HepG2 (cell line): ENCODE measurements at regions not wholly inside any gene's neighbourhood (a gene's known extent, or its start where the extent isn't known, plus 50 kb on each side); places are given as distances from the start of the nearest gene placed in this dataset.

ENCODE experiments used
- ATAC-seq: fragments of 200-7000 bp; cut with Tn5 transposase; 3 replicates; pipeline ENCODE4 v1.9.1; 2020; ENCODE audit warnings: mild to moderate bottlenecking, moderate library complexity
- BruUV-seq: library from RNA; stranded (reverse); fragments of 400-500 nt; replicated peaks from 2 replicates; lab custom pipeline; 2021; lab: Mats Ljungman, UMichigan
- CTCF ChIA-PET: fragments of 300-600 bp; formaldehyde crosslinking; extraction: SDS; loops from one replicate; lab custom pipeline; 2021; ENCODE audit warnings: low total read pairs, inconsistent platforms, low intra/inter-chr PET ratio; lab: Yijun Ruan, JAX
- POLR2A ChIA-PET: fragments of 350-600 bp; sonication (Branson Sonifier 250); formaldehyde crosslinking; loops from one replicate; lab custom pipeline; 2020; ENCODE audit warnings: antibody characterized with exemption, inconsistent platforms; lab: Yijun Ruan, JAX
- DNase-seq: peaks from one replicate; pipeline ENCODE4 v3.0.0-alpha.2; 2015; ENCODE audit warnings: low spot score
- FAIRE-seq: peaks from 3 replicates; lab custom pipeline; 2011; peaks lifted over from hg19 to GRCh38; lab: Jason Lieb, UNC
- H2AFZ ChIP-seq: one replicate; pipeline ENCODE4 v1.6.1; 2011; ENCODE audit warnings: low read length, inconsistent platforms
- H3K27ac ChIP-seq: fragments of 300-600 bp; 3 replicates; pipeline ENCODE4 v1.8.0; 2011; ENCODE audit warnings: mixed run types, mild to moderate bottlenecking, mixed read lengths, low read length, inconsistent platforms; ENCODE audit not compliant: insufficient read depth; ENCODE audit errors: extremely low read length
- H3K27me3 ChIP-seq, 2 experiments: fragments of 200-600 bp in 1 of 2; 2 replicates in 1 of 2; 3 replicates in 1 of 2; pipeline versions ENCODE4 v1.6.0 to v1.8.0; 2011; ENCODE audit warnings: low read length in 2 of 2, mild to moderate bottlenecking in 2 of 2, moderate library complexity in 2 of 2, inconsistent platforms in 1 of 2; ENCODE audit not compliant: insufficient read depth in 2 of 2, control insufficient read depth in 1 of 2
- H3K36me3 ChIP-seq, 2 experiments: fragments of 200-600 bp in 1 of 2; replicated peaks in 1 of 2; 2 replicates in 1 of 2; 3 replicates in 1 of 2; pipeline versions ENCODE4 v1.5.1 to v1.8.0; 2011; ENCODE audit warnings: low read length in 2 of 2, inconsistent platforms in 1 of 2; ENCODE audit not compliant: insufficient read depth in 2 of 2, control insufficient read depth in 1 of 2
- H3K4me1 ChIP-seq: 2 replicates; pipeline ENCODE4 v1.5.1; 2012; ENCODE audit warnings: low read length, inconsistent platforms; ENCODE audit not compliant: insufficient read depth
- H3K4me2 ChIP-seq: 2 replicates; pipeline ENCODE4 v1.6.0; 2011; ENCODE audit warnings: low read depth, low read length, inconsistent platforms
- H3K4me3 ChIP-seq, 3 experiments: fragments of 200-600 bp in 1 of 3; sonication (generic), shearing (Covaris generic) in 1 of 3; replicated peaks in 1 of 3; 2 replicates each; pipeline ENCODE4 v1.5.1; 2011 to 2016; ENCODE audit warnings: low read length in 3 of 3, inconsistent platforms in 2 of 3, low read depth in 2 of 3, mild to moderate bottlenecking in 2 of 3, control low read depth in 1 of 3, mixed read lengths in 1 of 3; ENCODE audit not compliant: insufficient read depth in 1 of 3
- H3K79me2 ChIP-seq: one replicate; pipeline ENCODE4 v1.6.1; 2011; ENCODE audit warnings: low read length, inconsistent platforms; ENCODE audit not compliant: insufficient read depth
- H3K9ac ChIP-seq: 2 replicates; pipeline ENCODE4 v1.6.0; 2011; ENCODE audit warnings: mild to moderate bottlenecking, low read depth, low read length, inconsistent platforms; ENCODE audit not compliant: insufficient read depth
- H3K9me3 ChIP-seq: 2 replicates; pipeline ENCODE4 v1.5.1; 2012; ENCODE audit warnings: mild to moderate bottlenecking, low read length
- H4K20me1 ChIP-seq: 2 replicates; pipeline ENCODE4 v1.6.0; 2011; ENCODE audit warnings: inconsistent platforms, mild to moderate bottlenecking, low read length, moderate library complexity; ENCODE audit not compliant: insufficient read depth
- CBFB ChIP-seq: sonication (generic); formaldehyde crosslinking; IDR thresholded peaks from 2 replicates; pipeline ENCODE4 v1.4.0; 2020; ENCODE audit warnings: missing genetic modification reagents
- KDM6A ChIP-seq: IDR thresholded peaks from 2 replicates; pipeline ENCODE4 v1.6.1; 2016; ENCODE audit warnings: low read depth
- ONECUT2 ChIP-seq: sonication (generic); formaldehyde crosslinking; IDR thresholded peaks from 2 replicates; pipeline ENCODE4 v1.4.0; 2020; ENCODE audit warnings: missing genetic modification reagents
- PHF21A ChIP-seq: sonication (generic); formaldehyde crosslinking; IDR thresholded peaks from 2 replicates; pipeline ENCODE4 v1.5.0; 2020; ENCODE audit warnings: mild to moderate bottlenecking, missing genetic modification reagents
- RELA ChIP-seq: sonication (generic); formaldehyde crosslinking; IDR thresholded peaks from 2 replicates; pipeline ENCODE4 v1.4.0; 2020; ENCODE audit warnings: missing genetic modification reagents
- RFX3 ChIP-seq: IDR thresholded peaks from 2 replicates; pipeline ENCODE4 v1.6.1; 2016; ENCODE audit warnings: missing biosample characterization, missing genetic modification reagents
- SIN3A ChIP-seq: IDR thresholded peaks from 2 replicates; pipeline ENCODE4 v1.6.1; 2011; ENCODE audit warnings: low read depth, mild to moderate bottlenecking, control low read depth, low read length, borderline replicate concordance
- TRIM24 ChIP-seq: sonication (generic); formaldehyde crosslinking; IDR thresholded peaks from 2 replicates; pipeline ENCODE4 v1.8.0; 2022; ENCODE audit warnings: mild to moderate bottlenecking, missing genetic modification reagents
- ZNF441 ChIP-seq: sonication (generic); formaldehyde crosslinking; IDR thresholded peaks from 2 replicates; pipeline ENCODE4 v1.7.0; 2021; ENCODE audit warnings: missing genetic modification reagents, borderline replicate concordance
- ZNF644 ChIP-seq: IDR thresholded peaks from 2 replicates; pipeline ENCODE4 v1.6.1; 2016; ENCODE audit warnings: low read depth
- WGBS: methylation state at CpG from one replicate; pipeline ENCODE4 v1.1.6; 2017; ENCODE audit warnings: low lambda C conversion rate; 5-methylcytosine and 5-hydroxymethylcytosine counted together
- in situ Hi-C: cut with HindIII; loops from 2 replicates; pipeline ENCODE4 v1.10.0; 2017; ENCODE audit warnings: low pct_unique_long_range_greater_than_20kb; ENCODE audit not compliant: extremely low pct_ligation_motif_present
- intact Hi-C: fragments of 100-400 bp; cut with micrococcal nuclease; formaldehyde crosslinking; loops from one replicate; pipeline ENCODE4 v1.10.0; 2022; ENCODE audit not compliant: unreplicated experiment
- TF ChIP-seq, protein P1 (sequence below): sonication (generic); formaldehyde crosslinking; conservative IDR thresholded peaks from 2 replicates; pipeline ENCODE4 v1.8.0; 2022; ENCODE audit warnings: missing genetic modification reagents
- TF ChIP-seq, protein P2 (sequence below): sonication (generic); formaldehyde crosslinking; IDR thresholded peaks from 2 replicates; pipeline ENCODE4 v1.4.0; 2020; ENCODE audit warnings: missing genetic modification reagents, borderline replicate concordance
- TF ChIP-seq, protein P3 (sequence below): IDR thresholded peaks from 2 replicates; pipeline ENCODE4 v1.6.1; 2016; ENCODE audit warnings: control low read depth

DNA sequence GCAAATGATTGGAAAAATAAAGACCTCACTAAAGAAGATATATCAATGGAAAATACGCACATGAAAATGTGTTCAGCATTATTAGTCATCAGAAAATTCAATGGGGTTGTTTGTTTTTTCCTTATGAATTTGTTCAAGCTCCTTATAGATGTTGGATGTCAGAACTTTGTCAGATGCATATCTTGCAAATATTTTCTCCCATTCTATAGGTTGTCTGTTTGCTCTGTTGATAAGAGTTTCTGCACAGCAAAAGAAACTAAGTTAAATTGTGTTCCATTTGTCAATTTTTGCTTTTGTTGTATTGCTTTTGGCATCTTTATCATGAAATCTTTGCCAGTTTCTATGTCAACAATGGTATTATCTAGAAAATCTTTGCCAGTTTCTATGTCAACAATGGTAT, 633.9 kb upstream of the CHORDC1 start (continued):
- TF ChIP-seq SIN3A (no peak), KDM6A (CRISPR knock-in tag) (no peak), ONECUT2 (CRISPR knock-in tag) (no peak), ZNF644 (no peak)
- TF ChIP-seq, protein P1, sequence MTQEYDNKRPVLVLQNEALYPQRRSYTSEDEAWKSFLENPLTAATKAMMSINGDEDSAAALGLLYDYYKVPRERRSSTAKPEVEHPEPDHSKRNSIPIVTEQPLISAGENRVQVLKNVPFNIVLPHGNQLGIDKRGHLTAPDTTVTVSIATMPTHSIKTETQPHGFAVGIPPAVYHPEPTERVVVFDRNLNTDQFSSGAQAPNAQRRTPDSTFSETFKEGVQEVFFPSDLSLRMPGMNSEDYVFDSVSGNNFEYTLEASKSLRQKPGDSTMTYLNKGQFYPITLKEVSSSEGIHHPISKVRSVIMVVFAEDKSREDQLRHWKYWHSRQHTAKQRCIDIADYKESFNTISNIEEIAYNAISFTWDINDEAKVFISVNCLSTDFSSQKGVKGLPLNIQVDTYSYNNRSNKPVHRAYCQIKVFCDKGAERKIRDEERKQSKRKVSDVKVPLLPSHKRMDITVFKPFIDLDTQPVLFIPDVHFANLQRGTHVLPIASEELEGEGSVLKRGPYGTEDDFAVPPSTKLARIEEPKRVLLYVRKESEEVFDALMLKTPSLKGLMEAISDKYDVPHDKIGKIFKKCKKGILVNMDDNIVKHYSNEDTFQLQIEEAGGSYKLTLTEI (CRISPR knock-in tag): no peak
- TF ChIP-seq, protein P2, sequence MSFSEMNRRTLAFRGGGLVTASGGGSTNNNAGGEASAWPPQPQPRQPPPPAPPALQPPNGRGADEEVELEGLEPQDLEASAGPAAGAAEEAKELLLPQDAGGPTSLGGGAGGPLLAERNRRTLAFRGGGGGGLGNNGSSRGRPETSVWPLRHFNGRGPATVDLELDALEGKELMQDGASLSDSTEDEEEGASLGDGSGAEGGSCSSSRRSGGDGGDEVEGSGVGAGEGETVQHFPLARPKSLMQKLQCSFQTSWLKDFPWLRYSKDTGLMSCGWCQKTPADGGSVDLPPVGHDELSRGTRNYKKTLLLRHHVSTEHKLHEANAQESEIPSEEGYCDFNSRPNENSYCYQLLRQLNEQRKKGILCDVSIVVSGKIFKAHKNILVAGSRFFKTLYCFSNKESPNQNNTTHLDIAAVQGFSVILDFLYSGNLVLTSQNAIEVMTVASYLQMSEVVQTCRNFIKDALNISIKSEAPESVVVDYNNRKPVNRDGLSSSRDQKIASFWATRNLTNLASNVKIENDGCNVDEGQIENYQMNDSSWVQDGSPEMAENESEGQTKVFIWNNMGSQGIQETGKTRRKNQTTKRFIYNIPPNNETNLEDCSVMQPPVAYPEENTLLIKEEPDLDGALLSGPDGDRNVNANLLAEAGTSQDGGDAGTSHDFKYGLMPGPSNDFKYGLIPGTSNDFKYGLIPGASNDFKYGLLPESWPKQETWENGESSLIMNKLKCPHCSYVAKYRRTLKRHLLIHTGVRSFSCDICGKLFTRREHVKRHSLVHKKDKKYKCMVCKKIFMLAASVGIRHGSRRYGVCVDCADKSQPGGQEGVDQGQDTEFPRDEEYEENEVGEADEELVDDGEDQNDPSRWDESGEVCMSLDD (CRISPR knock-in tag): no peak

DNA sequence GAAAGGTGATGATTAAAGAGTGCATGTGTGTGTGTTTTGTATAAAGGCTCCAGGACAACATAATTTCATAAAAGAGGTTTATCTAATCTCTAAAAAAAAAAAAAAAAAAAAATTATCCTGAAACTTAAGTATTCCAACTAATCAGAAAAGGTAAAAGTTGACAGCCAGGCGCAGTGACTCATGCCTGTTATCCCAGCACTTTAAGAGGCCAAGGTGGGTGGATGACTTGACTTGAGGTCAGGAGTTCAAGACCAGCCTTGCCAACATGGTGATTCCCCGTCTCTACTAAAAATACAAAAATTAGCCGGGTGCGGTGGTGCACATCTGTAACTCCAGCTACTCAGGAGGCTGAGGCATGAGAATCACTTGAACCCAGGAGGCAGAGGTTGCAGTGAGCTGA, 632.7 kb upstream of the CHORDC1 start:
- in situ Hi-C loops: no loop called here
- TF ChIP-seq TRIM24 (CRISPR knock-in tag) (no peak), CBFB (no peak), RFX3 (CRISPR knock-in tag) (no peak), RELA (CRISPR knock-in tag) (no peak), PHF21A (CRISPR knock-in tag) (no peak), ZNF441 (CRISPR knock-in tag) (no peak)
- TF ChIP-seq, protein P3, sequence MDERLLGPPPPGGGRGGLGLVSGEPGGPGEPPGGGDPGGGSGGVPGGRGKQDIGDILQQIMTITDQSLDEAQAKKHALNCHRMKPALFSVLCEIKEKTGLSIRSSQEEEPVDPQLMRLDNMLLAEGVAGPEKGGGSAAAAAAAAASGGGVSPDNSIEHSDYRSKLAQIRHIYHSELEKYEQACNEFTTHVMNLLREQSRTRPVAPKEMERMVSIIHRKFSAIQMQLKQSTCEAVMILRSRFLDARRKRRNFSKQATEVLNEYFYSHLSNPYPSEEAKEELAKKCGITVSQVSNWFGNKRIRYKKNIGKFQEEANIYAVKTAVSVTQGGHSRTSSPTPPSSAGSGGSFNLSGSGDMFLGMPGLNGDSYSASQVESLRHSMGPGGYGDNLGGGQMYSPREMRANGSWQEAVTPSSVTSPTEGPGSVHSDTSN: no peak
- ATAC-seq (no peak), FAIRE-seq (no peak), DNase-seq (no peak)
- Histone ChIP-seq H3K27me3 (no peaks in the 10 kb centered on the region), H3K4me2 (no peak overlapping the region), H3K4me1 (no peaks in the 10 kb centered on the region), H3K27ac (no peak overlapping the region), H2AFZ (no peak overlapping the region), H3K36me3 (no peaks in the 10 kb centered on the region), H3K9me3 (no peaks in the 10 kb centered on the region), H4K20me1 (no peaks in the 10 kb centered on the region), H3K79me2 (no peaks in the 10 kb centered on the region), H3K9ac (no peak overlapping the region), H3K4me3 (no peak overlapping the region)
- ChIA-PET POLR2A (no interaction called here), CTCF (no interaction called here)
- 45% methylated on average over 4 of the region's 4 CpGs for WGBS
- no TSS peak for BruUV-seq
- intact Hi-C loops: no loop called here
